ELF-1 (cell line): ENCODE measurements at regions not wholly inside any gene's neighbourhood (a gene's known extent, or its start where the extent isn't known, plus 50 kb on each side); places are given as distances from the start of the nearest gene placed in this dataset.
"Not testable (repeated sequence)": the region's sequence is repeated elsewhere in the genome, so short reads cannot be mapped to it uniquely, and the experiment has no call there.

Source experiments
- DNase-seq: peaks from one replicate; pipeline ENCODE4 v3.0.0-alpha.2; 2016; ENCODE audit warnings: low read depth, low spot score

DNA sequence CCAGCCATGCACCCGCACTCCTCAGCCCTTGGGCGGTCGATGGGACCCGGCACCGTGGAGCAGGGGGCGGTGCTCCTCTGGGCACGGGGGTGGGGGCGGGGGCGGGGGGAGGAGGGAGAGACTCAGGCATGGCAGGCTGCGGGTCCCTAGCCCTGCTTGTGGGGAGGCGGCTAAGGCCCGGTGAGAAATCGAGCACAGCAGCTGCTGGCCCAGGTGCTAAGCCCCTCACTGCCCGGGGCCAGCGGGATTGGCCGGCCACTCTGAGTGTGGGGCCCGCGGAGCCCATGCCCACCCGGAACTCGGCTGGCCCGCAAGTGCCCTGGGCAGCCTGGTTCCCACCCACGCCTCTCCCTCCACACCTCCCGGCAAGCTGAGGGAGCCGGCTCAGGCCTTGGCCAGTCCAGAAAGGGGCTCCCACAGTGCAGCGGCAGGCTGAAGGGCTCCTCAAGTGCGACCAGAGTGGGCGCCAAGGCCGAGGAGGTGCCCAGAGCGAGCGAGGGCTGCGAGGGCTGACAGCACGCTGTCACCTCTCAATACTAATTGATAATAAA, 611.7 kb upstream of the TBL1XR1 start:
- not testable (repeated sequence) for DNase-seq

DNA sequence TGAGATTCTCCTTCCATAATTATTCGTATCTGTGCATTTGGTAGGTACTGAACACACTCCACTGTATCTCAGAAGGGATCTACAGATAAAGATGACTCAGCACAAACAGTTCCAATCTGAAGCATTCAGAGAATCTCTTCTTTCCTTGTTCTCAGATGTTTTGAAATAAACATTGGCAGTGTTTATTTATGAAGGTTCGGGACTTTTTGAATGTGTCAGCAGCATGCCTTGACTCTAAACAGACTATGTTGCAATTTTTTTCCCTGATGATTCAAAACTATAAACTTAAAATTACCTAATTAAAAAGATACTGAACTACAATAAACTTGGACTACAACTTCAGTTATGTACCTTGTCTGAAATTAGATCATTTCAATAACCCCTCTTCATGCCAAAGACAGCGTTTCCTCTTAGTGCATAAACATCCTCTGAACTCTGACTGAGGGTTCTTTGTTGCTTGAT, 612.9 kb upstream of the TBL1XR1 start:
- DNase-seq: no peak

DNA sequence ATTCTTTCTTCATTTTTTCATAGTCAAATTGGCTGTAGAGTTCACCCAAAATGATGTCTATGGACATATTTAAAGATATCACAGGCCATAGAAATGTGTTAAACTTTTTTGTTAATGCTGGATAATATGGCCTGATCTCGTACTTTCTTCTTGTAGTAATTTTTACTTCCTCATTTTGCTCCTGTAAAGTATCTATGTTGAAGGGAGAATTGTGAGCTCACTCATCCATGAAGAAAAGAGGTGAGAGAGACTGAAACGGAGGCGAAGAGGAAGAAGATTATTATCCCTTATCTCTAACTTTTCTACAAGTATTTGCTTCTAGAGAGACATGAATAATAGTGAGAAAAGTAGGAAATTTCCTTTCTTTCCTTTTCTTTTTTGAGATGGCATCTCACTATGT, 613.8 kb upstream of the TBL1XR1 start:
- DNase-seq: no peak

- DNase-seq: no peak
These were observed 614.6 kb upstream of the TBL1XR1 start for GRCh38 chr3:177811835-177812234.

- DNase-seq: no peak
These were observed 615.2 kb upstream of the TBL1XR1 start for GRCh38 chr3:177812492-177812891.

DNA sequence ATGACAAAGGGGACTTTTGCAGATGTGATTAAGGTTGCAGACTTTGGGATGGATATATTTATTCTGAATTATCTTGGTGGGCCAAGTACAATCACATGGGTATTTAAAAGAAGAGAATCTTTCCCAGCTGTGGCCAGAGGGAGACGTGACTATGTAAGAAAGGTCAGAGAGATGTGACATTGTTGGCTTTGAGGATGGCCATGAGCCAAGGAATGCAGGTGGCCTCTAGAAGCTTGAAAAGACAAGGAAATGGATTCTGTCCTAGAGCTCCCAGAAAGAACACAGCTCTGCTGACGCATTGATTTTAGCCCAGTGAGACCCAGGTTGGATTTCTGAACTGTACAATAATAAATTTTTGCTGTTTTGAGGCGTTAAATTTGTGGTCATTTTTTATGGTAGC, 616.0 kb upstream of the TBL1XR1 start:
- no peak for DNase-seq

- DNase-seq: no peak
These were observed 619.5 kb upstream of the TBL1XR1 start for GRCh38 chr3:177816667-177817208.

DNA sequence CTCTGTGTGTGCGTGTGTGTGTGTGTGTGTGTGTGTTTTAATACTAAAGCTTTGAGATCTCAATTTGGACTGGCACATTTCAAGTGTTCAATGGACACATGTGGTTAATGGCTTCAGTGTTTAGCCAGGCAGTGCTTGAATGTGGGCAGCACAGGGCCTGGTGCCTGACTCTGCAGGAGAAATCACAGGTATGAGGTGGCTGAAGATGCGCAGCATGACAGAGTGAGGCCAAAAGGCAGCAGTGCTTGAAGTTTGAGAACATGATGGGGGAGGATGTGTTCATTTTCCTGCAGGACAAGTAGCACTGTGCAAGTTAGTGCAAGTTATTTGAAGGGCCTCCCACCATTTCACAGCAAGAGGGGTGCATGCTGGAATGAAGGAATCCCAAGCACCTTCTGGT, 620.5 kb upstream of the TBL1XR1 start:
- DNase-seq: no peak

- DNase-seq: no peak
These were observed 621.5 kb upstream of the TBL1XR1 start for GRCh38 chr3:177818712-177819240.

DNA sequence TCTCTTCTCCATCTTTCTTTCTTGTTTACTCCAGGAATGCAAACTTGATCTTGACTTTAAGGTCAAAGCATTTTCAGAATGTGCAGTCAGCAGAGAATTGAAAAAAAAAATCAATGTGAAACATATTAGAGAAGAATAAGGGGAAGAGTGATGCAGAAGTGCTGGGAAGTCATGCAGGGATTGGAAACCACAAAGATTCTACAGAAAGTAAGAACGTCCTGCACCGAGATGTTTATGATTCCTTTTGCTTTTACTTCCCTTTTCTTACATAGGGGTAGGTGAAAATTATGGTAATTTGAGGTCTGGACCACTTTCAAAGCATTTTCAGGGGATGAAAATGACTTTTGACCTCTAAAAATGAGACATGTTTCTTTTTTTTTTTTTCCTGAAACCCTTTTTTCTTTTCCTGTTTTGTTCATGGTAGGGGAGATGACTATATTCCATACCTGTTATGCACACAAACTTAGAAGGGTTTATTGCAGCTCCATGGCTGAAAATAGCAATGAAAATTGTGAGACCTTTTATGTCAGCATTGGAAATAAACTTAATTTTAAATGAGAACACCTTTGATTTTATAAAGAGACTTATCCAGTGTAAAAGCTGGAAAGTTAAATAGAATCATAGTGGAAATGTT, 623.5 kb upstream of the TBL1XR1 start:
- no peak for DNase-seq

DNA sequence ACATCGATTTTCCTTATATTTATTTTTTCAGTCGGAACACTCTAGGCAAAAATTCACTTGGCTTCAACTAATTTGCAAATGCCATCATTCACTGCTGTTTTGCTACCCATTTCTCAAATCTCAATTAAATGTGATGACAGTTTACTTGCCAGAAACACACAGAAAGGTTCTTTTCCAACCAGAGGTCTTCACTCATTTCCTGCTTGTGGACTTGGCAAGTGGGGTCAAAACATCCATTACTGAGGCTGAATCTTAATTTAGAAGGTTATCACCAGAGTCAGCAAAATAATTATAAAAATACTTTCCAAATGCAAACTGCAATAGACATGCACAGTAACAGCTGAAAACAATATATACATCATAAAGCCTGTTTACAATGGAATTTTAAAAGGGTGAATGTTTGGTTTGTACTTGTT, 625.4 kb upstream of the TBL1XR1 start:
- no peak for DNase-seq

DNA sequence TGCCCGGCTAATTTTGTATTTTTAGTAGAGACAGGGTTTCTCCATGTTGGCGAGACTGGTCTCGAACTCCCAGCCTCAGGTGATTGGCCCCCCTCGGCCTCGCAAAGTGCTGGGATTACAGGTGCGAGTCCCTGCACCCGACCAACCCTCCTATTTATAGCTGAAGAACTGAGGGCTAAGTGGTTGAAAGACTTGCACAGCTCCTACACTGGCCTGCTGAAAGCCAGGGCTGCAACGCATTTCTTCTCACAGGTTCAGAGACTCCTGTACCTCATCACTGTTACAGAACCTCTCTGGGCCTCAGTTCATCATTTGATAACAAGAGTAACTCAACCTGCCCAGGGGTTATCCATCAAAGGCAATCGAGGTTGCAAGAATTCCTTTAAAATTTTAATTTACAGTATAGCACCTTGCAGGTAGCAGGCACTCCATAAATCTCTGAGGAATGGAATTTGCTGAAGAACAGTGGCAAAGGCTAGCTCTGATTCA, 626.5 kb upstream of the TBL1XR1 start:
- DNase-seq: no peak

- no peak for DNase-seq
These were observed 627.0 kb upstream of the TBL1XR1 start for GRCh38 chr3:177824190-177824786.

DNA sequence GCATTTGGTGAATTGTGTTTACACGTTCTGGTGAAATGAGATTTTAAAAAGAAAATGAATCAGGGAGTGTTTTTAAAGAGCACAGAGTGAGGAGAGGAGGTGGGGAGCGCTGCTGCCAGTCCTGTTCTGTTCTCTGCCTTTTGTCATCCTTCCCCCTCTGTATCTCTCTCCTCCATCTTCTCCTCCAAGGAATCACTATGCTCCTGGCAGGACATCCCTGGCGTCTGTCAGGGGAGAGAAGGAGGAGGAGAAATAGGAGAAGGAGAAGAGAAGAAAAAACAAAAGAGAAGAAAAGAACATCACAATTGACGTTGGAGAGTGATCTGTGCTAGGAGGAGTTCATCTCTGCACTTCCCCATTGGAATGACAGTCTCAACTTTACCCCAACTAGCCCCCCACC, 627.6 kb upstream of the TBL1XR1 start:
- DNase-seq: no peak

DNA sequence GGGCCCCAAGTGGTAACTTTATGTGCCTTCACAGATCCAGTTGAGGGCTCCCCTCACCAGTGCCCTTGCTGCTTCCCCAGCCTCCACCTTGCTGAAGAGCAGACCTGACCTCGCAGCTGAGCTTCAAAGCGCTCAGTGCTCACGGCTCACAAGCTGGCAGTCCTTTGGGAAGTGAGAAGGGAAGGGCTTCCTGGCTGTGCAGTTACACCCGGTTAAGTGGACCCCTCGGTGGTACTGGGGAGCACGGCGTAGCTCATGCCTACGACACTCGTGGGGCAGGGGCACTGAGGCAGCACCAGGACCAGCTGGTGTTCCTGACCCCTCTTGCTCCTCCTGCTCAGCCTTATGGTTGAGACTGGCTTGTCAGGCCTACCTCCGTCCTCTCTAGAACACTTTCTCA, 629.0 kb upstream of the TBL1XR1 start:
- no peak for DNase-seq

DNA sequence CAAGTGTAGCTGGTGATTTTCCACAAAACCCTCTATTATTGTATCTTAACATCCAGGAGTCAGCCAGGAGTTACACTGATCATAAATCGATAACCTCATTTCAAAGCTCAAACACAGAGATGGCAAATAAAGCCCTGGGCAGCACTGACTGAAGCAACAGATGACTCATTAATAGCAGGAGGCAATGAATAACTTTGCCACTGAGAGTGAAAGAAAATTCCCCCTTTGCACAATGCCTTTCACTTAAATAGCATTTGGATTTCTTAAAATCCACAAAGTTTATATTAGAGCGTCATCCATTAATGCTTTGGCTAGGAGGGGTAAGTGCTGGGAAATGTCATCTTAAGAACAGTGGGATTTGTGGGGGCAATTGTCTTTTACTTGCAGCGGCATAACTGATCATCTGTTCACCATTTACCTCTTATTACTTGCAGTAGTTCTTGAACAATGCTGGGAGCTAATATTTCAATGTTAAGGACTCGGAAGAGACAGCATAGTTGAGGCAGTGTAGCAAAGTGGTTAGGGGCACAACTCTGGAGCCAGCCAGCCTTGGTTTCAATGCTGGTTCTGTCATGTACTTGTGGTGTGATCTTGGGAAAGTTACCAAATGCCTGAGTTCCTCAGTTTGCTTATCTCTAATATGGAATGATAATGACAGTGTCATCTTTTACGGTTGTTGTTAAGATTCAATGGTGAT, 630.4 kb upstream of the TBL1XR1 start:
- no peak for DNase-seq

GRCh38 chr3:177828208-177828565, 630.9 kb upstream of the TBL1XR1 start:
- DNase-seq: no peak

- no peak for DNase-seq
These were observed 633.1 kb upstream of the TBL1XR1 start for GRCh38 chr3:177830411-177830849.

DNA sequence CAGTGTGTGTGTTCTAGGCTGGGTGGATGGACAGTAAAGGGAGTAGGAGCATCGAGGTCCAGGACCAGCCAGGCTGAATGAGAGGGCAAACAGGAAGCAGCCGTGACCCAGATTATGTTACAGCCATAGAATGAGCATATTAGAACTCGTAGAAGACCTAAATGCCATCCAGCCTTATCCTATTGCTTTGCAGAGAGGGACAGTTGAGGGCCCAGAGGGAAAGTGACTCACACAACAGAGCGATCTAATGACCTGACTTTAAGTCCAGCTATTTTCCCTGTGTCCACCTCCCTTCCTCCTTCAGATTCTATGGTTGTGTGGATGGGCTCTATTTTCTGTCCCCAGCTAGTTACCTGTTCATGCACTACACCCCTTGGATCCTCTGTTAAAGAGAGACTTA, 634.1 kb upstream of the TBL1XR1 start:
- DNase-seq: no peak

- no peak for DNase-seq
These were observed 635.6 kb upstream of the TBL1XR1 start for GRCh38 chr3:177832880-177833279.

DNA sequence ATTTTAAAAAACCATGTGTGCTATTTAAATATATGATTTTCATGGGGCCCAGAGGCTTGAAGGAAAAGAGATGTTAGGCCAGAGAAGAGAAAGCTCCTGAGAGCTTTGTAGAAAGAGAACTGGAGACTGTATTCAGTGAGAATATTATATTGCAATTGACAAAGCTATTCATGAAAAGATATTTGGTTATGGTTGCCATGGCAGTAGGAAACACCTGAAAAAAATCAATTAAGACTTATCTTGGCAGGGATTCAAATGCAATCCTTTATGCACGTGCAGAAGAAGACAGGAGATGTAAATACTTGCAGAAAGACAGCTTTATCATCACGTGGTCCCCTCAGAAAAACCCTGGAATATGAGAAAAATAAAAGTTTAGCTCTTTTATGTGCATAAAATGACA, 636.0 kb upstream of the TBL1XR1 start:
- DNase-seq: no peak

GRCh38 chr3:177835008-177835407, 637.7 kb upstream of the TBL1XR1 start:
- peak; percentile 16 for DNase-seq
